ENCODE measurements at regions not wholly inside any gene's neighbourhood (a gene's known extent, or its start where the extent isn't known, plus 50 kb on each side); places are given as distances from the start of the nearest gene placed in this dataset.

DNA sequence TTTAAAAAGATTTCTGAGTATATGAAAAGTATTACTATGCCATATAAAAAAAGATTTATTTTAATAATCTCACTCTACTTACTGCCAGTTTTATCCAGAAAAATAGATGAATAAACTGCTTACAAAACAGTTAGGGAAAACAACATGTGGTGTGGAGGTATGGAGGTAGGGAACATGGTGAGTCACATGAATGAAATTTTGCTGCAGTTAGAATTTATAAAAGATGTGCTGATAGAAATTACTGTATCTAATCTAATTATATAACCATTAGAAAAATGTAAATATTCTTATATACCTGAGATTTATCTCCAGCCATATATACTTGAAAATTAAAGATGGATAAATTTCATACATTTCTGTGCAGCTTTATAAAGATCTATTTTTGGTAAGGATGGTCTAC, 184.0 kb upstream of the ANK2 start:
- H4K8ac ChIP-seq (ENCODE audit: low read depth, low read length), result no peak overlapping the region
- no peak overlapping the region for H3K27ac ChIP-seq (ENCODE audit: low read depth, low read length)
- no peak overlapping the region for H3K4me3 ChIP-seq (ENCODE audit: low read depth, low read length)
- H3K23ac ChIP-seq (ENCODE audit: low read length), result no peak overlapping the region
- H3K27me3 ChIP-seq (ENCODE audit: insufficient read depth, low read length), result no peaks in the 10 kb centered on the region
- no peak overlapping the region for H2BK12ac ChIP-seq (ENCODE audit: low read length)
- H3K79me1 ChIP-seq (ENCODE audit: low read length), result no peaks in the 10 kb centered on the region
- no peak overlapping the region for H2BK5ac ChIP-seq (ENCODE audit: low read depth, low read length, poor library complexity)
- no peak overlapping the region for H4K91ac ChIP-seq (ENCODE audit: low read depth, low read length)
- no peak overlapping the region for H4K12ac ChIP-seq (ENCODE audit: low read depth, low read length)
- DNase-seq, result no peak
- no peaks in the 10 kb centered on the region for H3K79me2 ChIP-seq (ENCODE audit: control insufficient read depth, insufficient read depth, low read length, poor library complexity)
- no peaks in the 10 kb centered on the region for H3K4me1 ChIP-seq (ENCODE audit: control insufficient read depth in 1 of 2, insufficient read depth in 2 of 2, low read length in 2 of 2)
- no peak overlapping the region for H3K14ac ChIP-seq (ENCODE audit: low read length)
- no peak overlapping the region for H3K4ac ChIP-seq (ENCODE audit: low read depth, low read length)
- H2BK120ac ChIP-seq (ENCODE audit: insufficient read depth, low read length, poor library complexity), result no peak overlapping the region
- no peak overlapping the region for H3K9ac ChIP-seq (ENCODE audit: low read length)
- no peaks in the 10 kb centered on the region for H3K9me3 ChIP-seq (ENCODE audit: insufficient read depth, low read depth, low read length)
- H3K18ac ChIP-seq (ENCODE audit: low read length), result no peak overlapping the region
- H2AFZ ChIP-seq (ENCODE audit: insufficient read depth, low read length, poor library complexity), result no peak overlapping the region
- H3K36me3 ChIP-seq (ENCODE audit: control insufficient read depth in 1 of 2, insufficient read depth in 2 of 2, low read length in 2 of 2), result no peaks in the 10 kb centered on the region
- H2AK5ac ChIP-seq (ENCODE audit: low read length), result no peak overlapping the region
- H3K4me2 ChIP-seq (ENCODE audit: low read length), result no peak overlapping the region

DNA sequence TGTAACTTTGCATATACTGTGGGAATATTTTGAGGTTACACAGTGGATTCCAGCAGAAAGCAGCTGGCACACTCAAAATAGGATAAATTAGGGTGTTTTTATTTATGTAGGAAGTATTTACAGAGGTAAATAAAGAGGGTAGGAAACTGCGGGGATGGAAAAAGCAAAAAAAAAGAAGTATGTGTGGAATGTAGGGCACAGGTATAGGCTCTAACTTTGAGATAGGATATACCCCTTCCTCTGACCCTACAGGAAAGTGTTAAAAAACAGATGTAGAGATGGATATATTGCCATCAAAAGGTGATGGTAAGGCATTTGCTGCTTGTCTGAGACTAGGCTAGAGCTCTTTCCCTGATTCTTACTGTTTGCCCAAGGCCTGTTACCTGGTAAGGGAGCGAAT, 173.1 kb upstream of the ANK2 start:
- Histone ChIP-seq H2BK12ac (ENCODE audit: low read length) (no peak overlapping the region), H2AK5ac (ENCODE audit: low read length) (no peak overlapping the region), H4K8ac (ENCODE audit: low read depth, low read length) (no peak overlapping the region), H3K9ac (ENCODE audit: low read length) (no peak overlapping the region), H3K36me3 (ENCODE audit: control insufficient read depth in 1 of 2, insufficient read depth in 2 of 2, low read length in 2 of 2) (no peaks in the 10 kb centered on the region), H4K91ac (ENCODE audit: low read depth, low read length) (no peak overlapping the region), H3K4ac (ENCODE audit: low read depth, low read length) (no peak overlapping the region), H3K14ac (ENCODE audit: low read length) (no peak overlapping the region), H3K4me1 (ENCODE audit: control insufficient read depth in 1 of 2, insufficient read depth in 2 of 2, low read length in 2 of 2) (no peaks in the 10 kb centered on the region), H2BK5ac (ENCODE audit: low read depth, low read length, poor library complexity) (no peak overlapping the region), H2AFZ (ENCODE audit: insufficient read depth, low read length, poor library complexity) (no peak overlapping the region), H4K12ac (ENCODE audit: low read depth, low read length) (no peak overlapping the region), H3K79me2 (ENCODE audit: control insufficient read depth, insufficient read depth, low read length, poor library complexity) (no peaks in the 10 kb centered on the region), H3K79me1 (ENCODE audit: low read length) (no peaks in the 10 kb centered on the region), H3K23ac (ENCODE audit: low read length) (no peak overlapping the region), H3K4me2 (ENCODE audit: low read length) (no peak overlapping the region), H3K9me3 (ENCODE audit: insufficient read depth, low read depth, low read length) (no peaks in the 10 kb centered on the region), H2BK120ac (ENCODE audit: insufficient read depth, low read length, poor library complexity) (no peak overlapping the region), H3K27ac (ENCODE audit: low read depth, low read length) (no peak overlapping the region), H3K18ac (ENCODE audit: low read length) (no peak overlapping the region), H3K4me3 (ENCODE audit: low read depth, low read length) (no peak overlapping the region), H3K27me3 (ENCODE audit: insufficient read depth, low read length) (no peaks in the 10 kb centered on the region)
- DNase-seq, result no peak
- no CpG with 5 or more reads among the region's 2 CpGs for WGBS (ENCODE audit: extremely low coverage, insufficient coverage, insufficient read length)

DNA sequence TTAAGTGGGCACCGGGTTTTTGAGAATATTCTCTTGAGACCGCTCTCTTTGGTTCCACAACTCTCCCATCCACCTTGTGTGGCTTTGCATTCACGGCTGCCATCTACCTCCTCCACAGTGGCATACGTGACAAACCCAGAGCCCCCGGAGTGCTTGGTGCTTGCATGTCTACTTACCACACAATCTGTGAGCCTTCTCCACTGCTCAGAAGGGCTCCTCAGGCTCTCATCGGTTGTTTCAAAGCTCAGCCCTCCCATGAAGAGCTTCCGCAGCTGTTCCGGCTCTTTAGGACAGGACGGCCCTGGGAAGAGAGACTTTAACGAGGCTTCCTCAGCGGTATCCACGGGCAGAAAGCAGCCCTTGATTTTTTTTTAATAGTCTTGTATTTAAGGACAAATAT, 167.6 kb upstream of the ANK2 start:
- Histone ChIP-seq H3K23ac (ENCODE audit: low read length) (no peak overlapping the region), H4K12ac (ENCODE audit: low read depth, low read length) (no peak overlapping the region), H3K4me3 (ENCODE audit: low read depth, low read length) (no peak overlapping the region), H3K4me2 (ENCODE audit: low read length) (no peak overlapping the region), H3K79me2 (ENCODE audit: control insufficient read depth, insufficient read depth, low read length, poor library complexity) (no peaks in the 10 kb centered on the region), H3K18ac (ENCODE audit: low read length) (no peak overlapping the region), H3K4ac (ENCODE audit: low read depth, low read length) (no peak overlapping the region), H4K8ac (ENCODE audit: low read depth, low read length) (no peak overlapping the region), H3K9ac (ENCODE audit: low read length) (no peak overlapping the region), H3K4me1 (ENCODE audit: control insufficient read depth in 1 of 2, insufficient read depth in 2 of 2, low read length in 2 of 2) (no peaks in the 10 kb centered on the region), H3K14ac (ENCODE audit: low read length) (no peak overlapping the region), H2BK5ac (ENCODE audit: low read depth, low read length, poor library complexity) (no peak overlapping the region), H2AK5ac (ENCODE audit: low read length) (no peak overlapping the region), H3K9me3 (ENCODE audit: insufficient read depth, low read depth, low read length) (no peaks in the 10 kb centered on the region), H2AFZ (ENCODE audit: insufficient read depth, low read length, poor library complexity) (no peak overlapping the region), H3K79me1 (ENCODE audit: low read length) (no peaks in the 10 kb centered on the region), H3K27ac (ENCODE audit: low read depth, low read length) (no peak overlapping the region), H2BK120ac (ENCODE audit: insufficient read depth, low read length, poor library complexity) (no peak overlapping the region), H2BK12ac (ENCODE audit: low read length) (no peak overlapping the region), H3K36me3 (ENCODE audit: control insufficient read depth in 1 of 2, insufficient read depth in 2 of 2, low read length in 2 of 2) (no peaks in the 10 kb centered on the region), H3K27me3 (ENCODE audit: insufficient read depth, low read length) (no peaks in the 10 kb centered on the region), H4K91ac (ENCODE audit: low read depth, low read length) (no peak overlapping the region)
- DNase-seq, result no peak
- no CpG with 5 or more reads among the region's 12 CpGs for WGBS (ENCODE audit: extremely low coverage, insufficient coverage, insufficient read length)

DNA sequence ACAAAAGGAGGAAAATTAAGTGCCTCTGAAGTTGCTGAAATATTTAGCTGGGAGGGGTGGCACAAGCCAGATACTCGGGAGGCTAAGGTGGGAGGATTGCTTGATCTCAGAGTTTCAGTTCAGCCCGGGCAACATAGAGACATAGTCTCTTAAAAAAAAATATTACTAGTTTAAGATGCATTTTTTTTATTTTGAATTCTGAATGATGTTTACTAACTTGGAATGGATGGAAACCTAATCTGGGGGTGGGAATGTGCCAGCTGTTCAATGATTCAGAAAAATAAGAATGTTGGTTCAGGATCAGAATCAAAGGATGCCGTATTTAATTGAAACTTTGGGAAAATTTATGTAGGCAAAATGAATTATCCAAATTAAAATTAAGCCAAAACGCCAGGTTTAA, 167.2 kb upstream of the ANK2 start:
- H3K27ac ChIP-seq (ENCODE audit: low read depth, low read length), result no peak overlapping the region
- H3K9me3 ChIP-seq (ENCODE audit: insufficient read depth, low read depth, low read length), result no peaks in the 10 kb centered on the region
- H3K79me1 ChIP-seq (ENCODE audit: low read length), result no peaks in the 10 kb centered on the region
- H3K4me1 ChIP-seq (ENCODE audit: control insufficient read depth in 1 of 2, insufficient read depth in 2 of 2, low read length in 2 of 2), result no peaks in the 10 kb centered on the region
- no peak overlapping the region for H3K4me2 ChIP-seq (ENCODE audit: low read length)
- no peak overlapping the region for H2AFZ ChIP-seq (ENCODE audit: insufficient read depth, low read length, poor library complexity)
- H4K12ac ChIP-seq (ENCODE audit: low read depth, low read length), result no peak overlapping the region
- H4K8ac ChIP-seq (ENCODE audit: low read depth, low read length), result no peak overlapping the region
- WGBS (ENCODE audit: extremely low coverage, insufficient coverage, insufficient read length), result no CpG with 5 or more reads among the region's 4 CpGs
- H2BK12ac ChIP-seq (ENCODE audit: low read length), result no peak overlapping the region
- no peak overlapping the region for H3K14ac ChIP-seq (ENCODE audit: low read length)
- DNase-seq, result no peak
- no peak overlapping the region for H2BK120ac ChIP-seq (ENCODE audit: insufficient read depth, low read length, poor library complexity)
- no peaks in the 10 kb centered on the region for H3K27me3 ChIP-seq (ENCODE audit: insufficient read depth, low read length)
- H3K23ac ChIP-seq (ENCODE audit: low read length), result no peak overlapping the region
- no peaks in the 10 kb centered on the region for H3K79me2 ChIP-seq (ENCODE audit: control insufficient read depth, insufficient read depth, low read length, poor library complexity)
- H3K9ac ChIP-seq (ENCODE audit: low read length), result no peak overlapping the region
- H4K91ac ChIP-seq (ENCODE audit: low read depth, low read length), result no peak overlapping the region
- H2AK5ac ChIP-seq (ENCODE audit: low read length), result no peak overlapping the region
- no peak overlapping the region for H2BK5ac ChIP-seq (ENCODE audit: low read depth, low read length, poor library complexity)
- H3K18ac ChIP-seq (ENCODE audit: low read length), result no peak overlapping the region
- no peaks in the 10 kb centered on the region for H3K36me3 ChIP-seq (ENCODE audit: control insufficient read depth in 1 of 2, insufficient read depth in 2 of 2, low read length in 2 of 2)
- H3K4me3 ChIP-seq (ENCODE audit: low read depth, low read length), result no peak overlapping the region
- H3K4ac ChIP-seq (ENCODE audit: low read depth, low read length), result no peak overlapping the region

DNA sequence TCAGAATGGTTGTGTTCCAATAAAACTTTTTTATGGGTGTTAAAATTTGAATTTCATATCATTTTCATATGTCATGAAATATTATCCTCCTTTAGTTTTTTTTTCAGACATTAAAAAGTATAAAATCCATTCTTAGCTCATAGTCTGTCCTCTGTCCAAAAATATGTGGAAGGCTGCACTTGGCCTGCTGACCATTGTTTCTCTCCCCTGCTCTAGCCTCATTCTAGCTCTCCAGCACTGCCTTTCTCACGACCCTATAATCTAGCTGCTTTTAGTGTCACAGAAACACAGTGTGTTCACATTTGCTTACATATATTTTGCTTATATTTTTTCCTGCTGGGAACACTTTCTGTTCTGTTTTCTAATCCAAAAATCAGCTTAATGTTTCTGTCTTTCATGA, 165.0 kb upstream of the ANK2 start:
- no peak overlapping the region for H4K12ac ChIP-seq (ENCODE audit: low read depth, low read length)
- H2AFZ ChIP-seq (ENCODE audit: insufficient read depth, low read length, poor library complexity), result no peak overlapping the region
- H3K23ac ChIP-seq (ENCODE audit: low read length), result no peak overlapping the region
- no peaks in the 10 kb centered on the region for H3K79me1 ChIP-seq (ENCODE audit: low read length)
- DNase-seq, result no peak
- H2BK12ac ChIP-seq (ENCODE audit: low read length), result no peak overlapping the region
- no peaks in the 10 kb centered on the region for H3K79me2 ChIP-seq (ENCODE audit: control insufficient read depth, insufficient read depth, low read length, poor library complexity)
- H2BK5ac ChIP-seq (ENCODE audit: low read depth, low read length, poor library complexity), result no peak overlapping the region
- H3K4me1 ChIP-seq (ENCODE audit: control insufficient read depth in 1 of 2, insufficient read depth in 2 of 2, low read length in 2 of 2), result no peaks in the 10 kb centered on the region
- no CpG with 5 or more reads among the region's 1 CpG for WGBS (ENCODE audit: extremely low coverage, insufficient coverage, insufficient read length)
- no peak overlapping the region for H4K8ac ChIP-seq (ENCODE audit: low read depth, low read length)
- H3K27ac ChIP-seq (ENCODE audit: low read depth, low read length), result no peak overlapping the region
- H3K9ac ChIP-seq (ENCODE audit: low read length), result no peak overlapping the region
- no peaks in the 10 kb centered on the region for H3K36me3 ChIP-seq (ENCODE audit: control insufficient read depth in 1 of 2, insufficient read depth in 2 of 2, low read length in 2 of 2)
- H2AK5ac ChIP-seq (ENCODE audit: low read length), result no peak overlapping the region
- H3K14ac ChIP-seq (ENCODE audit: low read length), result no peak overlapping the region
- no peak overlapping the region for H4K91ac ChIP-seq (ENCODE audit: low read depth, low read length)
- no peak overlapping the region for H3K4ac ChIP-seq (ENCODE audit: low read depth, low read length)
- no peak overlapping the region for H3K4me3 ChIP-seq (ENCODE audit: low read depth, low read length)
- no peaks in the 10 kb centered on the region for H3K27me3 ChIP-seq (ENCODE audit: insufficient read depth, low read length)
- no peak overlapping the region for H3K4me2 ChIP-seq (ENCODE audit: low read length)
- H2BK120ac ChIP-seq (ENCODE audit: insufficient read depth, low read length, poor library complexity), result no peak overlapping the region
- no peaks in the 10 kb centered on the region for H3K9me3 ChIP-seq (ENCODE audit: insufficient read depth, low read depth, low read length)
- no peak overlapping the region for H3K18ac ChIP-seq (ENCODE audit: low read length)

Data from trophoblast cell (in vitro differentiated cells and primary cell).